ENCODE measurements at regions not wholly inside any gene's neighbourhood (a gene's known extent, or its start where the extent isn't known, plus 50 kb on each side); places are given as distances from the start of the nearest gene placed in this dataset.

DNA sequence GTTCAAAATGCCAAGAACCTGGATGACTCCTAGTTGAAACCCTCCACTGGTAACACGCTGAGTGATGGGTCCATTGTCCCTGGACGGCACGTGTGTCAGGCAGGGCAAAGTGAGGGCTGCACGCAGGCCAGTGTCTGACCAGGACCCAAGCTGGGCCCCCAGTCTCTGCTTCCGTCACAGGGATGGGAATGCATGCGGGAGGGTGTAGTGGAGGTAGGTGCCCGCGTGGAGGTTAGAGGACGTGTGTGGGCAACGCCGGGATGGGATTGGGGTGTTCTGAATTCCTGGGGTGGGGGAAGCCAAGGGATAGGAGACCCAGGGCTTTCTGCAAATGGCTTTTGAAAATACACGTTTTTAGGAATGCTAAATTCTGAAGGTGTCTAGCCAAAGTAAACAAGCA is 943.3 kb downstream of the BRD1 start:
- H3K27me3 ChIP-seq = no peaks in the 10 kb centered on the region
- H3K4me1 ChIP-seq (replicated peaks in 1 of 2) = no peaks in the 10 kb centered on the region
- H3K27ac ChIP-seq = no peak overlapping the region
- intact Hi-C loops (cut with DNase I) = no loop called here
- no peaks in the 10 kb centered on the region for H3K9me3 ChIP-seq (replicated peaks in 1 of 3)
- H3K36me3 ChIP-seq (replicated peaks in 1 of 2) = no peaks in the 10 kb centered on the region
- TF ChIP-seq, protein P1, sequence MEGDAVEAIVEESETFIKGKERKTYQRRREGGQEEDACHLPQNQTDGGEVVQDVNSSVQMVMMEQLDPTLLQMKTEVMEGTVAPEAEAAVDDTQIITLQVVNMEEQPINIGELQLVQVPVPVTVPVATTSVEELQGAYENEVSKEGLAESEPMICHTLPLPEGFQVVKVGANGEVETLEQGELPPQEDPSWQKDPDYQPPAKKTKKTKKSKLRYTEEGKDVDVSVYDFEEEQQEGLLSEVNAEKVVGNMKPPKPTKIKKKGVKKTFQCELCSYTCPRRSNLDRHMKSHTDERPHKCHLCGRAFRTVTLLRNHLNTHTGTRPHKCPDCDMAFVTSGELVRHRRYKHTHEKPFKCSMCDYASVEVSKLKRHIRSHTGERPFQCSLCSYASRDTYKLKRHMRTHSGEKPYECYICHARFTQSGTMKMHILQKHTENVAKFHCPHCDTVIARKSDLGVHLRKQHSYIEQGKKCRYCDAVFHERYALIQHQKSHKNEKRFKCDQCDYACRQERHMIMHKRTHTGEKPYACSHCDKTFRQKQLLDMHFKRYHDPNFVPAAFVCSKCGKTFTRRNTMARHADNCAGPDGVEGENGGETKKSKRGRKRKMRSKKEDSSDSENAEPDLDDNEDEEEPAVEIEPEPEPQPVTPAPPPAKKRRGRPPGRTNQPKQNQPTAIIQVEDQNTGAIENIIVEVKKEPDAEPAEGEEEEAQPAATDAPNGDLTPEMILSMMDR (IDR thresholded peaks at IDR 0.05) = no peak
- TF ChIP-seq POLR2A (IDR thresholded peaks at IDR 0.05) = no peak
- 62 to 75% (median 64%) methylated on average over 11 to 12 of the region's 12 CpGs for WGBS, 4 donors
- H3K4me3 ChIP-seq = no peak overlapping the region
- DNase-seq = no peak

DNA sequence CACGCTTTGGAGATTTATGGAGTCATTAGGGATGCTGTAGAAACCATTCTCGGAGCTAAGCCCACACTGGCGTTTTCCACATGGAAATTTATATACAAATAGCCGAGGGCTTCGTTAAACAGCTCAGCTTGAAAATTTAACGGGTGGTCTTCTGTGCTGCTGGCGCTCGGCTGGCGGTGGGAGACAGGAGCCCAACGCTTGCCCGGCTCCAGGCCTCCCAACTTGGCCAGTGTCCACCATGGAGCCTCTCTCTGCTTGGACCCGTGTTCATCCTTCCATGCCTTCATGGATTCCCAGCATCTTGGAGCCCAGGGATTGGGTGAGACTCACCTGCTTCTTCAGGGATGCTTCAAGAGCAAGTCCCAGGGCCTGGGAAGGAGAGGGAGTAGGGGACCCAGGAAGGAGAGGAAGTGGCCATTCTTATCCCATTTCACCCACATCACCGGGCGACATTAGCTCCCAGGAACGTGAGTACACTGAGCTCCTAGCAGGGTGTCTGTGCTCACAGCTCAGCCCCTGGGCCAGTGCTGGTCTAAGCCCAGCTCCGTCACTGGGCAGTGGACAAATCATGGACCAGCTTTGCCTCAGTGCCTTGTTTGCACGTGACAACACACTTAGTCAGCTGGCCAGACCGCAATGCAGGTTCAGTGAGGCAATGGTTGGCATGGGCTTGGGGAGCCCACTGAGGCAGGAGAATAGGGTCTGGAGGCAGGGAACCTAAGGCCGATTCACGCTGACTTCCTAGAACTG is 944.3 kb downstream of the BRD1 start:
- Histone ChIP-seq H3K36me3 (replicated peaks in 1 of 2) (no peaks in the 10 kb centered on the region), H3K27ac (no peak overlapping the region), H3K27me3 (no peaks in the 10 kb centered on the region), H3K4me1 (replicated peaks in 1 of 2) (no peaks in the 10 kb centered on the region), H3K4me3 (no peak overlapping the region), H3K9me3 (replicated peaks in 1 of 3) (no peaks in the 10 kb centered on the region)
- 73 to 85% (median 77%) methylated on average over 13 to 20 of the region's 20 CpGs for WGBS, 4 donors
- intact Hi-C loops (cut with DNase I) = no loop called here
- DNase-seq = no peak
- TF ChIP-seq, protein P1 (IDR thresholded peaks at IDR 0.05) = no peak
- no peak for TF ChIP-seq POLR2A (IDR thresholded peaks at IDR 0.05)

DNA sequence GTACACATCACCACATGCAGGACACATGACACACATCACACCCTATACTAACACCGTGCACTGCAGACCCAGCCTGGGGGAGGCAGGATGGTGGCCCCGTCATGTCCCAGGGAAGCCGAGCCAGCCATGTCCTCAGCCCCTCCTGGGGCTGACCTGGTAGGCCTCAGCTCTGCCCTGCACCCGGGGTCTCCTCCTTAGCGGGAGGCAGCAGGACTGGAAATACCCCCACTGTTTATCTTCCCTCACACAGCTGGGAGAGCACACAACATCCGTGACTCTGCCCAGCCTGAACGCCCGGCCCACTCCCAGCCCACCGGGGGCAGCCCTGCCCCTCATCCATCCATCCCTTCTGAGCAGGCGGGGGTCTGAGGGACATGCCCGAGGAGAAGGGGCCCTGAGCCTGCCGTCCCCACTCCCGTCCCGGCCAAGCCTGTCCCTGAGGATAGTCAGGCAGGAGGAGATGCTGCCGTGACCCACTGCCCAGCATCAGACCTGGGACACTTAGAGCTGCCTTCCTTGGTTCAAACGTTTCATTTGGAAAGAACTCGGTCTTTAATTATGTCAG is 945.0 kb downstream of the BRD1 start:
- 44 to 53% (median 52%) methylated on average over 10 to 17 of the region's 17 CpGs for WGBS, 4 donors
- intact Hi-C loops (cut with DNase I) = no loop called here
- DNase-seq = no peak

DNA sequence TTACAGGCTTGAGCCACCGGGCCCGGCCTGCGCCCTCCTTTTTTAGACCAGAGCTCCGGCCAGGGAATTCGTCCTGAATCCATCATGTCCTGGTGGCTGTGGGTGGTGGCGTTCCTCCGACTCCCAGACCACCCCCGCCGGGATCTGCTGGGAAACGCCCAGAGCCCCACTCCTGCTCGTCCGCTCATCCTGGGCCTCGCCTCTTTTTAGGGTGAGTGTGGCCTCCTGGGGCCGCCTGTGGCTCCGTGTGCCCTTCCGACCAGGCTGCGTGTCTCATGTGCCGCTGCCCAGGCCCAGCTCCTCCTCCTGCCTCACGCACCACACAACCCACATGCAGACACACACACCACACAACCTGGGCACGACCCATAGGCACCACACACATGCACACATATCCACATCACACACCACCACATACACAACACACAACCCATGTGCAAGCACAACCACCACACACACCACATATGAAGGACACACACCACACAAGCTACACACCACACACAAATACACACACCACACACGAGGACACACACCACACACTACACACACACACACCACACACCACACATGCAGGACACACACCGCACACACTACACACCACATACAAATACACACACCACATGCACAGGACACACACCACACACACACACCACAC is 946.2 kb downstream of the BRD1 start:
- Histone ChIP-seq H3K27me3 (no peaks in the 10 kb centered on the region), H3K4me1 (replicated peaks in 1 of 2) (no peaks in the 10 kb centered on the region), H3K4me3 (no peak overlapping the region), H3K27ac (no peak overlapping the region), H3K36me3 (replicated peaks in 1 of 2) (no peaks in the 10 kb centered on the region), H3K9me3 (replicated peaks in 1 of 3) (no peaks in the 10 kb centered on the region)
- intact Hi-C loops (cut with DNase I) = no loop called here
- TF ChIP-seq, protein P1 (IDR thresholded peaks at IDR 0.05) = no peak
- TF ChIP-seq POLR2A (IDR thresholded peaks at IDR 0.05) = no peak
- no peak for DNase-seq
- 88 to 95% (median 92%) methylated on average over 10 to 22 of the region's 22 CpGs for WGBS, 4 donors

More for the DNA sequence above, 945.0 kb downstream of the BRD1 start:
- H3K4me3 ChIP-seq = no peak overlapping the region
- no peak overlapping the region for H3K27ac ChIP-seq
- no peaks in the 10 kb centered on the region for H3K9me3 ChIP-seq (replicated peaks in 1 of 3)
- H3K36me3 ChIP-seq (replicated peaks in 1 of 2) = no peaks in the 10 kb centered on the region
- no peak for TF ChIP-seq POLR2A (IDR thresholded peaks at IDR 0.05)
- TF ChIP-seq, protein P1 (IDR thresholded peaks at IDR 0.05) = no peak
- no peaks in the 10 kb centered on the region for H3K4me1 ChIP-seq (replicated peaks in 1 of 2)
- H3K27me3 ChIP-seq = no peaks in the 10 kb centered on the region

Measured in adrenal gland (tissue), 9 donors.